IPS-18a (cell line): ENCODE measurements at regions not wholly inside any gene's neighbourhood (a gene's known extent, or its start where the extent isn't known, plus 50 kb on each side); places are given as distances from the start of the nearest gene placed in this dataset.

Source experiments
- H3K27ac ChIP-seq: one replicate; pipeline ENCODE4 v1.5.1; 2013; ENCODE audit warnings: low read length
- H3K27me3 ChIP-seq: one replicate; pipeline ENCODE4 v1.6.1; 2013; ENCODE audit warnings: mild to moderate bottlenecking, low read length; ENCODE audit not compliant: control insufficient read depth, insufficient read depth
- H3K36me3 ChIP-seq: one replicate; pipeline ENCODE4 v1.6.1; 2013; ENCODE audit warnings: low read depth, low read length; ENCODE audit not compliant: control insufficient read depth
- H3K4me1 ChIP-seq: one replicate; pipeline ENCODE4 v1.6.1; 2013; ENCODE audit warnings: low read depth, low read length; ENCODE audit not compliant: control insufficient read depth
- H3K4me3 ChIP-seq: one replicate; pipeline ENCODE4 v1.5.1; 2013; ENCODE audit warnings: low read length
- H3K9ac ChIP-seq: one replicate; pipeline ENCODE4 v1.6.1; 2013; ENCODE audit warnings: mild to moderate bottlenecking, low read length, moderate library complexity
- H3K9me3 ChIP-seq: one replicate; pipeline ENCODE4 v1.6.1; 2013; ENCODE audit warnings: low read depth, low read length; ENCODE audit not compliant: control insufficient read depth

GRCh38 chr13:60758637-60759036 is 361.6 kb downstream of the TDRD3 start:
- H3K4me3 ChIP-seq = no peak overlapping the region
- no peaks in the 10 kb centered on the region for H3K36me3 ChIP-seq

GRCh38 chr13:60757501-60758215 is 360.6 kb downstream of the TDRD3 start:
- Histone ChIP-seq H3K9me3 (no peaks in the 10 kb centered on the region), H3K4me1 (peaks cover 35% of the 10 kb centered on the region), H3K9ac (no peak overlapping the region)

More at GRCh38 chr13:60758637-60759036, 361.6 kb downstream of the TDRD3 start:
- no peak overlapping the region for H3K9ac ChIP-seq
- peaks cover 35% of the 10 kb centered on the region for H3K4me1 ChIP-seq
- no peaks in the 10 kb centered on the region for H3K27me3 ChIP-seq
- H3K27ac ChIP-seq = no peak overlapping the region
- no peaks in the 10 kb centered on the region for H3K9me3 ChIP-seq

GRCh38 chr13:60756306-60756705 is 359.3 kb downstream of the TDRD3 start:
- no peak overlapping the region for H3K4me3 ChIP-seq
- H3K36me3 ChIP-seq = no peaks in the 10 kb centered on the region
- no peak overlapping the region for H3K9ac ChIP-seq
- no peak overlapping the region for H3K27ac ChIP-seq
- H3K4me1 ChIP-seq = peaks cover 35% of the 10 kb centered on the region
- H3K27me3 ChIP-seq = no peaks in the 10 kb centered on the region
- no peaks in the 10 kb centered on the region for H3K9me3 ChIP-seq

More at GRCh38 chr13:60757501-60758215, 360.6 kb downstream of the TDRD3 start:
- Histone ChIP-seq H3K27ac (no peak overlapping the region), H3K36me3 (no peaks in the 10 kb centered on the region), H3K27me3 (no peaks in the 10 kb centered on the region), H3K4me3 (no peak overlapping the region)

DNA sequence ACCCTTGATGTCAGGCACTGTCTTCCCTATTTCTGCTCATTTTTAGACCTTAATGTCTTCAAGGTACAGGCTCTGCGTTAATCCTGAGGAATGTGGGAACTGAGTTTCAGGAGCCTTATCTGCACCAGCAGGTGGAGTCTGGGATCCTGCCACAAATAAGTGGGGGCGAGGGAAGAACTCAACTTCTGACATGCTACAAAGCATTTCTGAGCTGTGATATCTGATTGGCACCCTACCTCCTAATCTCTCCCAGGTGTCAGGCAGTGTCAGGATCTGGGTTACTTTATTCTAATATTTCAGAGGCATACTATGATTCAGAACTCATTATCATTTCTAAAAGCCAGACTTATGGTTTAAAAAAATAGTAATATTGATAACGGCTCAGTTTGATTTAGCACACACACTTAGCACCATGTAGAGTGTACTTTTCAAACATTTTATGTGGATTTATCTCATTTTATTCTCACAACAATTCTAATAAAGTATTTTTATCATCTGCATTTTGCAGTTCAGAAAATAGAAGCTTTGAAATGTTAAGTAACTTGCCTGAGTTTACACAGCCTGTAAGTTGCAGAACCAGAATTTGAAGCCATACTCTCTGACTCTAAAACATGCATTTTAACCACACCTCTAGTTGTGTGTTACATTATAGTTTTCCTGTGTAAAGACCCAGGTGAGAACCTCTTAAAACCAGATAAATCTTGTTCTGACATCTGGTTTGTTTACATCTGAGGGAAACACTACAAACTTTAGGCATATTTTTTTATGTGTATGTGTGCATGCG is 358.6 kb downstream of the TDRD3 start:
- H3K36me3 ChIP-seq = no peaks in the 10 kb centered on the region
- peaks cover 35% of the 10 kb centered on the region for H3K4me1 ChIP-seq
- no peaks in the 10 kb centered on the region for H3K9me3 ChIP-seq
- H3K27me3 ChIP-seq = no peaks in the 10 kb centered on the region
- H3K9ac ChIP-seq = no peak overlapping the region
- no peak overlapping the region for H3K4me3 ChIP-seq
- H3K27ac ChIP-seq = no peak overlapping the region

GRCh38 chr13:60754211-60755090 is 357.4 kb downstream of the TDRD3 start:
- no peak overlapping the region for H3K4me3 ChIP-seq
- no peaks in the 10 kb centered on the region for H3K36me3 ChIP-seq
- H3K9me3 ChIP-seq = no peaks in the 10 kb centered on the region
- H3K27me3 ChIP-seq = no peaks in the 10 kb centered on the region
- no peak overlapping the region for H3K27ac ChIP-seq
- H3K4me1 ChIP-seq = peaks cover 31% of the 10 kb centered on the region
- H3K9ac ChIP-seq = no peak overlapping the region

- no peaks in the 10 kb centered on the region for H3K36me3 ChIP-seq
- no peak overlapping the region for H3K4me3 ChIP-seq
- H3K9ac ChIP-seq = no peak overlapping the region
- H3K4me1 ChIP-seq = peaks cover 29% of the 10 kb centered on the region
- H3K27ac ChIP-seq = no peak overlapping the region
- no peaks in the 10 kb centered on the region for H3K9me3 ChIP-seq
- no peaks in the 10 kb centered on the region for H3K27me3 ChIP-seq
Observed at GRCh38 chr13:60753641-60754040, 356.6 kb downstream of the TDRD3 start.

- Histone ChIP-seq H3K9ac (no peak overlapping the region), H3K4me1 (no peaks in the 10 kb centered on the region), H3K36me3 (no peaks in the 10 kb centered on the region), H3K9me3 (no peaks in the 10 kb centered on the region), H3K27ac (no peak overlapping the region), H3K27me3 (no peaks in the 10 kb centered on the region), H3K4me3 (no peak overlapping the region)
Observed at GRCh38 chr13:60745343-60745742, 348.3 kb downstream of the TDRD3 start.

DNA sequence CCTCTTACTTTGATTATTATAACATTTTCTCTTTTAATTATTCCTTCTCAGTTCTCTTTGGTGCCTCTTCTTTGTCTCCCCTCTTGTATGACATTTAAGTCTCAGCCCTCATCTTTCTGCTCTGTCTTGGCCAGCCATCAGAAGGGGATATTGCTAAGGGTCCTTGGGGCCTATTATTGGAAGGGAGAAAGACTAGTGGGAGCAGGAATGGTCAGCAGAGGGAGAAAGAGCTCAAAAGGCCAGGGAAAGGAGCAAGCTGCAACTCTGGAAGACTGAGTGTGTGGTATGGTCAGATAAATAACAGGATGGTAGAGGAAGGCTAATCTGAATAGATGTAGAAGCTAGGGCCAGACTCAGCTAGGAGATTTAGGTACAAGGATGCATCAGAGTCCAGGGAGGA is 336.9 kb downstream of the TDRD3 start:
- H3K9me3 ChIP-seq = no peaks in the 10 kb centered on the region
- H3K4me1 ChIP-seq = no peaks in the 10 kb centered on the region
- H3K27me3 ChIP-seq = no peaks in the 10 kb centered on the region
- no peak overlapping the region for H3K9ac ChIP-seq
- no peaks in the 10 kb centered on the region for H3K36me3 ChIP-seq
- H3K4me3 ChIP-seq = no peak overlapping the region
- no peak overlapping the region for H3K27ac ChIP-seq

- Histone ChIP-seq H3K9me3 (no peaks in the 10 kb centered on the region), H3K4me1 (no peaks in the 10 kb centered on the region), H3K27ac (no peak overlapping the region), H3K9ac (no peak overlapping the region), H3K4me3 (no peak overlapping the region), H3K27me3 (no peaks in the 10 kb centered on the region), H3K36me3 (no peaks in the 10 kb centered on the region)
Observed at GRCh38 chr13:60727140-60727539, 330.1 kb downstream of the TDRD3 start.

- H3K4me1 ChIP-seq = no peaks in the 10 kb centered on the region
- no peaks in the 10 kb centered on the region for H3K27me3 ChIP-seq
Observed at GRCh38 chr13:60721063-60721462, 324.0 kb downstream of the TDRD3 start.

GRCh38 chr13:60720590-60720989 is 323.6 kb downstream of the TDRD3 start:
- Histone ChIP-seq H3K27ac (no peak overlapping the region), H3K4me3 (no peak overlapping the region), H3K9me3 (no peaks in the 10 kb centered on the region), H3K27me3 (no peaks in the 10 kb centered on the region), H3K9ac (no peak overlapping the region), H3K4me1 (no peaks in the 10 kb centered on the region), H3K36me3 (no peaks in the 10 kb centered on the region)

More at GRCh38 chr13:60721063-60721462, 324.0 kb downstream of the TDRD3 start:
- H3K9me3 ChIP-seq = no peaks in the 10 kb centered on the region
- H3K9ac ChIP-seq = no peak overlapping the region
- no peak overlapping the region for H3K27ac ChIP-seq
- H3K36me3 ChIP-seq = no peaks in the 10 kb centered on the region
- no peak overlapping the region for H3K4me3 ChIP-seq
